GM23338 (cell line): ENCODE measurements at regions not wholly inside any gene's neighbourhood (a gene's known extent, or its start where the extent isn't known, plus 50 kb on each side); places are given as distances from the start of the nearest gene placed in this dataset.
A peak's percentile ranks its signal among the peaks of the same experiment; 100 is the strongest.
"Not testable (repeated sequence)": the region's sequence is repeated elsewhere in the genome, so short reads cannot be mapped to it uniquely, and the experiment has no call there.

ENCODE experiments used
- ATAC-seq: fragments of 200-7000 bp; cut with Tn5 transposase; 3 replicates; pipeline ENCODE4 v1.9.1; 2020
- DNase-seq: peaks from one replicate; pipeline ENCODE4 v3.0.0-alpha.2; 2015; ENCODE audit warnings: low spot score
- H2AFZ ChIP-seq: fragments of 200-600 bp; sonication (generic); 2 replicates; pipeline ENCODE4 v1.8.0; 2016; ENCODE audit warnings: antibody characterized with exemption, mild to moderate bottlenecking, moderate library complexity
- H3F3A ChIP-seq: fragments of 200-600 bp; sonication (generic); replicated peaks from 2 replicates; pipeline ENCODE4 v1.8.0; 2017; ENCODE audit warnings: antibody characterized with exemption, mixed run types, low read depth
- H3K27ac ChIP-seq: fragments of 200-600 bp; sonication (generic); 2 replicates; pipeline ENCODE4 v1.6.1; 2016; ENCODE audit warnings: low read depth
- H3K27me3 ChIP-seq: fragments of 200-600 bp; sonication (generic); 2 replicates; pipeline ENCODE4 v1.8.0; 2016; ENCODE audit warnings: mild to moderate bottlenecking, mixed run types, moderate library complexity; ENCODE audit not compliant: insufficient read depth
- H3K36me3 ChIP-seq: fragments of 200-600 bp; sonication (generic); 2 replicates; pipeline ENCODE4 v1.8.0; 2016; ENCODE audit warnings: mild to moderate bottlenecking; ENCODE audit not compliant: insufficient read depth
- H3K4me1 ChIP-seq: fragments of 200-600 bp; sonication (generic); 2 replicates; pipeline ENCODE4 v1.8.0; 2016; ENCODE audit warnings: mild to moderate bottlenecking, moderate library complexity; ENCODE audit not compliant: insufficient read depth
- H3K4me2 ChIP-seq: fragments of 200-600 bp; sonication (generic); 2 replicates; pipeline ENCODE4 v1.7.1; 2017; ENCODE audit warnings: mixed run types
- H3K4me3 ChIP-seq: fragments of 200-600 bp; sonication (generic); 2 replicates; pipeline ENCODE4 v1.6.1; 2016; ENCODE audit warnings: mixed run types
- H3K79me2 ChIP-seq: fragments of 200-600 bp; sonication (generic); replicated peaks from 2 replicates; pipeline ENCODE4 v1.8.0; 2017; ENCODE audit warnings: mild to moderate bottlenecking; ENCODE audit not compliant: insufficient read depth
- H3K9me2 ChIP-seq: fragments of 200-600 bp; sonication (generic); 2 replicates; pipeline ENCODE4 v1.8.0; 2017; ENCODE audit not compliant: insufficient read depth
- H4K20me1 ChIP-seq: fragments of 200-600 bp; sonication (generic); replicated peaks from 2 replicates; pipeline ENCODE4 v1.8.0; 2017; ENCODE audit warnings: mild to moderate bottlenecking; ENCODE audit not compliant: insufficient read depth
- H3K27ac Mint-ChIP-seq: 2 replicates; pipeline ENCODE4 v1.8.0; 2020; ENCODE audit warnings: inconsistent platforms, mild to moderate bottlenecking, moderate library complexity, mixed read lengths
- H3K27me3 Mint-ChIP-seq: 3 replicates; pipeline ENCODE4 v1.8.0; 2022; ENCODE audit warnings: low read depth, mild to moderate bottlenecking, moderate library complexity, mixed read lengths, inconsistent platforms; ENCODE audit not compliant: insufficient read depth, poor library complexity
- H3K36me3 Mint-ChIP-seq: 3 replicates; pipeline ENCODE4 v1.8.0; 2021; ENCODE audit warnings: low read depth, mild to moderate bottlenecking, inconsistent platforms, moderate library complexity, mixed read lengths
- H3K4me1 Mint-ChIP-seq: 3 replicates; pipeline ENCODE4 v1.8.0; 2020; ENCODE audit warnings: mild to moderate bottlenecking, inconsistent platforms, mixed read lengths
- H3K4me3 Mint-ChIP-seq: 3 replicates; pipeline ENCODE4 v1.8.0; 2021; ENCODE audit warnings: moderate library complexity, mild to moderate bottlenecking, inconsistent platforms, mixed read lengths
- H3K9me3 Mint-ChIP-seq: 3 replicates; pipeline ENCODE4 v1.8.0; 2020; ENCODE audit warnings: moderate library complexity, mild to moderate bottlenecking, inconsistent platforms, mixed read lengths

DNA sequence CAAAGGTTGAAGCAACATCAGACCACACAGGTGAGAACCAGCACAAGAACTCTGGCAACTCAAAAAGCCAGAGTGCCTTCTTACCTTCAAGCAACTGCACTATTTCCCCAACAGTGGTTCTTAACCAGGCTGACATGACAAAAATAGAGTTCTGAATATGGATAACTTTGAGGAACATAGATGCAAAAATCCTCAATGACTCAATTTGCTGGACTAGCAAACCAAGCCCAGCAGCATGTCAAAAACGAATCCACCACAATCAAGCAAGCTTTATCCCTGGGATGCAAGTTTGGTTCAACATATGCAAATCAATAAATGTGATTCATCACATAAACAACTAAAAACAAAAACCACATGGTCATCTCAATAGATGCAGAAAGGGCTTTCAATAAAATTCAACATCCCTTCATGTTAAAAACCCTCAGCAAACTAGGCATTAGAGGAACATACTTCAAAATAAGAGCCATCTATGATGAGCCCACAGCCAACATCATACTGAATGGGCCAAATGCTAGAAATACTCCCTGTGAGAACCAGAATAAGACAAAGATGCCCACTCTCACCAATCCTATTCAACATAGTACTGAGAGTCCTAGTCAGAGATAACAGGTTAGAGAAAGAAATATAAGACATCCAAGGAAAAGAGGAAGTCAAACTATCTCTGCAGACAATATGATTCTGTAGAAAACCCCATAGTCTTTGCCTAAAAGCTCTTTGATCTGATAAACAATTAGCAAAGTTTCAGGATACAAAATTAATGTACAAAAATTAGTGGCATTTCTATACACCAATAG is 110.5 kb upstream of the NBPF19 start:
- H4K20me1 ChIP-seq, H2AFZ ChIP-seq, H3K9me2 ChIP-seq, H3K27ac ChIP-seq, H3K4me3 Mint-ChIP-seq, H3K27me3 Mint-ChIP-seq, DNase-seq, H3K27me3 ChIP-seq, H3K9me3 Mint-ChIP-seq, H3K4me3 ChIP-seq, H3K36me3 Mint-ChIP-seq, H3K36me3 ChIP-seq, ATAC-seq, H3K4me1 ChIP-seq, H3K4me2 ChIP-seq, H3K79me2 ChIP-seq, H3K4me1 Mint-ChIP-seq, H3K27ac Mint-ChIP-seq, H3F3A ChIP-seq: not testable (repeated sequence)

DNA sequence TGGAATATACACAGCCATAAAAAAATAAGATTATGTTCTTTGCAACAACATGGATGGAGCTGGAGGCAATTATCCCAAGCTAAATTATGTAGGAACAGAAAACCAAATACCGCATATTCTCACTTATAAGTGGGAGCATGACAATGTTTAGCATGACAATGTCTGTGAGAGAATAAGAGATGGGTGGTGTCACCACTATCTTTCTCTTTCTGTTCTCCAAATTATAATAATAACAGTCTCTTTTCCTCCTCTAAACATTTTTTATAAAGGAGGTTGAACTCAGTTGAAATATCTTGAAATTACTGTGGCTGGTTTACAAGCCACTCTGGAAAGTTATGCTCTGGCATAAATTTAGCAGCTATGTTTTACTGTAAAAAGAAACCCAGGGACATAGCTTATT is 108.4 kb upstream of the NBPF19 start:
- H3F3A ChIP-seq, H2AFZ ChIP-seq, H3K79me2 ChIP-seq, H3K9me2 ChIP-seq, H4K20me1 ChIP-seq, H3K36me3 Mint-ChIP-seq, H3K4me1 Mint-ChIP-seq, H3K36me3 ChIP-seq, ATAC-seq, DNase-seq, H3K27ac Mint-ChIP-seq, H3K27me3 ChIP-seq, H3K4me3 ChIP-seq, H3K4me2 ChIP-seq, H3K27ac ChIP-seq, H3K4me3 Mint-ChIP-seq, H3K4me1 ChIP-seq, H3K9me3 Mint-ChIP-seq, H3K27me3 Mint-ChIP-seq: not testable (repeated sequence)

- not testable (repeated sequence) for DNase-seq, H3K9me2 ChIP-seq, H3K4me2 ChIP-seq, H3K36me3 ChIP-seq, H3K4me3 ChIP-seq, H3K27ac Mint-ChIP-seq, H3K27me3 ChIP-seq, H3K27me3 Mint-ChIP-seq, H3K79me2 ChIP-seq, ATAC-seq, H2AFZ ChIP-seq, H4K20me1 ChIP-seq, H3K36me3 Mint-ChIP-seq, H3K27ac ChIP-seq, H3F3A ChIP-seq, H3K9me3 Mint-ChIP-seq, H3K4me1 ChIP-seq, H3K4me1 Mint-ChIP-seq, H3K4me3 Mint-ChIP-seq
These were observed 107.3 kb upstream of the NBPF19 start for GRCh38 chr1:149367472-149368044.

GRCh38 chr1:149368337-149368736 is 106.5 kb upstream of the NBPF19 start:
- not testable (repeated sequence) for DNase-seq, H3K36me3 ChIP-seq, H3F3A ChIP-seq, H3K27me3 Mint-ChIP-seq, H3K9me2 ChIP-seq, H3K4me3 Mint-ChIP-seq, H3K27ac Mint-ChIP-seq, H3K27ac ChIP-seq, H3K4me1 Mint-ChIP-seq, H3K4me1 ChIP-seq, H3K79me2 ChIP-seq, H3K4me2 ChIP-seq, H3K4me3 ChIP-seq, H4K20me1 ChIP-seq, H3K27me3 ChIP-seq, H3K36me3 Mint-ChIP-seq, H3K9me3 Mint-ChIP-seq, H2AFZ ChIP-seq
- ATAC-seq = peak; percentile 93

DNA sequence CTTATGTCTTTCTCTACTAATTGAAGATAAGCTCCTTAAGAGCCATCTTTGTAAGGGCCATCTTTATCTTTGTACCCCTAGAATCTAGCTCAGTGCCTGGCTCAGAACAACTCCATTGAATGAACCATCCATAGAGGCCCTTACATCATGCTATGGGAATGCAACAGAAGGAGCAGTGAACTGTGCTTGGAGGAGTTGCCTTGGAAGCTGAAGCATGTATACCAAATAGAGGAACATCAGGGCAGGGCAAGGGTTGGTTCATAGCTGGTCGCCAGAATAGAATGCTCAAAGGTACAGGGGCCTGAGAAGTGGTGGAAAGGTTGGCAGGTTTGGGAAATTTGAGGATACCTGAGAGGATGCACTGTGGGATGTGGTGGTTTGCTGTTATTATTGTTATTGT is 105.8 kb upstream of the NBPF19 start:
- not testable (repeated sequence) for H3K4me3 ChIP-seq, H3K79me2 ChIP-seq, H4K20me1 ChIP-seq, H3K9me3 Mint-ChIP-seq, H3K36me3 ChIP-seq, H3K27ac ChIP-seq, H3K27me3 Mint-ChIP-seq, H3K4me1 Mint-ChIP-seq, H2AFZ ChIP-seq, H3K4me2 ChIP-seq, H3K27me3 ChIP-seq, H3F3A ChIP-seq, H3K9me2 ChIP-seq, DNase-seq, H3K36me3 Mint-ChIP-seq, H3K27ac Mint-ChIP-seq, H3K4me3 Mint-ChIP-seq, H3K4me1 ChIP-seq
- peak; percentile 47; the same call in 2 of the 3 replicates for ATAC-seq

DNA sequence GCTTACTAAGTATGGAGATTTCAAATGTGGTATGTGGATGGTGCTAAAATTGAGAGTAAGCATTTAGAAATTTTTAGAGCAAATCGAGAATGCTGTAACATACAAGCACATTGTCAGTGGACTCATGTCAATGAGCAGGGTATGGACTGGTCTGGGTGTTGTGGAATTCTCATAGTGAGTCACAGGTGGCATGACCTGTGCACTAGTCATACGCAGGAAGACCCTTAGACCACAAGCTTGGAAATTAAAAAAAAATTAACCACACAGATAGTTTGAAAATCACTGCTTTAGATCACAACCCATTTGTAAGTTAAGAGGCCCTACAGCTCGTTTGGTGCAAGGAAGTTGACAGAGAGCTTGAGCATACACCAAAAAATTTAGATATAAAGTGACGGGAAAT is 102.9 kb upstream of the NBPF19 start:
- H3K9me2 ChIP-seq, ATAC-seq, H3K27me3 Mint-ChIP-seq, H3K36me3 ChIP-seq, DNase-seq, H3K4me2 ChIP-seq, H3K4me1 ChIP-seq, H3K4me3 Mint-ChIP-seq, H3K27ac Mint-ChIP-seq, H3F3A ChIP-seq, H3K27ac ChIP-seq, H3K36me3 Mint-ChIP-seq, H3K4me3 ChIP-seq, H3K79me2 ChIP-seq, H3K27me3 ChIP-seq, H3K9me3 Mint-ChIP-seq, H3K4me1 Mint-ChIP-seq, H4K20me1 ChIP-seq, H2AFZ ChIP-seq: not testable (repeated sequence)
